ENCODE measurements at regions not wholly inside any gene's neighbourhood (a gene's known extent, or its start where the extent isn't known, plus 50 kb on each side); places are given as distances from the start of the nearest gene placed in this dataset.

- TF ChIP-seq JUND (IDR thresholded peaks at IDR 0.05) (no peak), SP1 (IDR thresholded peaks at IDR 0.05) (no peak), CTCF (IDR thresholded peaks at IDR 0.05; ENCODE audit: low read depth, low read length, missing input control) (no peak), RAD21 (IDR thresholded peaks at IDR 0.05) (no peak), REST (IDR thresholded peaks at IDR 0.05) (no peak), MAX (IDR thresholded peaks at IDR 0.05) (no peak), TAF1 (conservative IDR thresholded peaks at IDR 0.05) (no peak), ZBTB33 (IDR thresholded peaks at IDR 0.05) (no peak), GABPA (IDR thresholded peaks at IDR 0.05 in 1 of 2, conservative IDR thresholded peaks at IDR 0.05 in 1 of 2) (no peak), RXRA (IDR thresholded peaks at IDR 0.05) (no peak), HNF4G (IDR thresholded peaks at IDR 0.05) (no peak), EGR1 (IDR thresholded peaks at IDR 0.05; ENCODE audit: low read depth in 2 of 2) (no peak), FOXA1 (IDR thresholded peaks at IDR 0.05) (no peak)
Measured at GRCh38 chr5:124668353-124669299, 77.8 kb downstream of the ZNF608 start.
